ENCODE measurements at regions not wholly inside any gene's neighbourhood (a gene's known extent, or its start where the extent isn't known, plus 50 kb on each side); places are given as distances from the start of the nearest gene placed in this dataset.

- TF ChIP-seq CTCF (IDR thresholded peaks at IDR 0.05; ENCODE audit: low read depth, low read length) (no peak), EZH2phosphoT487 (IDR thresholded peaks at IDR 0.05; ENCODE audit: low read depth) (no peak)
Observed at GRCh38 chr11:90449606-90450005, 226.8 kb upstream of the CHORDC1 start.
